ENCODE measurements at regions not wholly inside any gene's neighbourhood (a gene's known extent, or its start where the extent isn't known, plus 50 kb on each side); places are given as distances from the start of the nearest gene placed in this dataset.

GRCh38 chr6:23910420-23910819 is 215.6 kb upstream of the NRSN1 start:
- no peak for DNase-seq (ENCODE audit: low spot score)

- no peak for DNase-seq (ENCODE audit: low spot score)
Measured at GRCh38 chr6:23927935-23928334, 198.1 kb upstream of the NRSN1 start.

DNA sequence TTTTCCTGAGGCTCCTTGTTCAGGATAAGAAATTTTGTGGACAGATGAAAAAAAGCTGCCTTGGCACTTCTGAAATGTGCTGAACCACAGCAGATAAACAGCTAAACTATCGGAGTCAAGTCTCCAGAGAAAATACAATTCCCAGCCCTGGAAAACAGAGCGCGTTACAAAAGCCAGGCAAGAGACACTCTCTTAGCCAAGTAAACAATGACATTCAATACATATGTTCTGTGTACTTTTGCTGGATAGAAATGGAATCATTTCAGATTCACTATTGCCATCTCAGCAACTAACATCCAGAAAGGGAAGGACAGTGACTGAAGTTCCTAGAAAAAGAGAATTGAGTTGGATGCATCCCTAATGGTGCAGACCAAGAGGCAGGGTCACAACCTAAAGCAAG is 196.8 kb upstream of the NRSN1 start:
- no peak for DNase-seq (ENCODE audit: low spot score)

DNA sequence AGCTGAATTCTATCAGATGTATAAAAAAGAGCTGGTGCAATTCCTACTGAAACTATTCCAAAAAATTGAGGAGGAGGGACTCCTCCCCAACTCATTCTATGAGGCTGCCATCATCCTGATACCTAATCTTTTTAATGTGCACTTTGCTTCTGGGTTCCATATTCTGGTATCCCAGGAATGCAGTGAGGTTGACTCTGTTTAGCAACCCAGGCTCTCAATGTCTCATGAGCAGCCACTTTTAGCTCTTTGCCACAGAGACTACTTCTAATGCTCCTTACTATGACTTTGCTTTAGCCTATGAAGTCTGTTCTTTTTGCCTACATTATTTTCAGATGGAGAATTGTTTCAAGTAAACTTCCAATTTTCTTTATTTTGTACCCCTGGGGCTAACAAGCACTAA is 185.5 kb upstream of the NRSN1 start:
- no peak for DNase-seq (ENCODE audit: low spot score)

GRCh38 chr6:23951691-23952090 is 174.3 kb upstream of the NRSN1 start:
- no peak for DNase-seq (ENCODE audit: low spot score)

GRCh38 chr6:23952245-23952644 is 173.8 kb upstream of the NRSN1 start:
- no peak for DNase-seq (ENCODE audit: low spot score)

DNA sequence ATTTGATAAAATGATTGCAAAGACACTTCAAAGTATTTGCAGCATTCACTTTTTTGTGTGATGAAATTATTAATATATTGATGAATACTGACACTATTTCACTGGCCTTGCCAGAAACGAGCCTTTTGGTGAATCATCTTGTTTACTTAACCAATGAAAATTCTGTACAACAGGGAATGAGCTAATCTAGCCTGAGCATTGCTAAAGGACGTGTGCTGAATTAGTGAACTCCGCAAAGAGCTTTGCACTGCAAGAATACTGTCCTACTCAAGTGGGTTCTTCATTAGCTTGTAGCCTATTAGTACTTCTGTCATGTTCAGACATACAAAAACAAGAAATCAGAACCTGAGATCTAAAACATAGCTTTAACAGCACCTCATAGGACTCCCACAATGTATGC is 172.0 kb upstream of the NRSN1 start:
- no peak for DNase-seq (ENCODE audit: low spot score)

GRCh38 chr6:23957017-23957416 is 169.0 kb upstream of the NRSN1 start:
- no peak for DNase-seq (ENCODE audit: low spot score)

DNA sequence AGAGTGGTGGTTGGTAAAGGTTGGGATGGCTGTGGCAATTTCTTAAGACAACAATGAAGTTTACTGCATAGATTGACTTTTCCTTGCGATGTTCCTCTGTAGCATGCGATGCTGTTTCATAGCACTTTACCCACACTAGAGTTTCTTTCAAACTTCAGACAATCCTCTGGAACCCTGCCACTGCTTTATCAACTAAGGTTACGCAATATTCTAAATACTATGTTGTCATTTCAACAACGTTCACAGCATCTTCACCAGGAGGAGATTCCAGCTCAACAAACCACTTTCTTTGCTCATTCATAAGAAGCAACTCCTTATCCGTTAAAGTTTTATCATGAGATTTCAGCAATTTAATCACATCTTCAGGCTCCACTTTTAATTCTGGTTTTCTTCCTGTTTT is 161.2 kb upstream of the NRSN1 start:
- DNase-seq (ENCODE audit: low spot score) = no peak

DNA sequence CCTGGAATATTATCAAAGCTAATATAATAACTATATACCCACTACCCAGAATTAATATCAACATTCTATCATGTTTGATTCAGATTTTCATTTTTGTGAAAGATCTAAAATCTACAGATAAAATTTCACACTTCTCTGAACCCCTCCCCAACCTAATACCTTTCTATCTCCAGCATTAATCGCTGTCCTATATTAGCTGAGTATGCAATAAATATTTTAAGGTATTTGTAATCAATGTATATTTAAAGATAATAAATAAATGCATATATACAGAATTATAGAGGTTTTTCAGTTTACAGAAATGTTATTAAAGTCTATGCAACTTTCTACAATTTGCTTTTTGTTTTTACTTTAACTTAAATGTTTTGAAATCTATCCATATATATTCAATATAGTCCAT is 156.7 kb upstream of the NRSN1 start:
- no peak for DNase-seq (ENCODE audit: low spot score)

DNA sequence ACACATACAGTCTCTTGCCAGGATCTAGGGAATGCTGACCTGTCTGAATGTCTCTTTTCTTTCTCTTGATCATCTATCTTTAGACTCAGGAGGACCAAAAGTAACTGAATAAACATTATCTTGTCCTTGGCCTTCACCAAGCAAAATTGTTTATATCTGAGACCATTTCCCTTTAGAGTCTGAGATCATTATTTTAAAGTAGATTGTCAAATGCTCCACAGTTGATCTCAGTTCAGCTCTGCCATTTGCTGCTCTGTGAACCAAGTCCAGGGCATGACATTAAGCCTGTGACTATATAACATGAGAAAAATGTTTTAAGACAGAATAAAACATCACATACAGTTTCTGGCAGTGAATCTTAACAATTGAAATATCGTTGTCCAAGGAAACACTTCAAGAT is 148.3 kb upstream of the NRSN1 start:
- no peak for DNase-seq (ENCODE audit: low spot score)

- DNase-seq (ENCODE audit: low spot score) = no peak
Measured at GRCh38 chr6:23980965-23981364, 145.1 kb upstream of the NRSN1 start.

GRCh38 chr6:23981923-23982322 is 144.1 kb upstream of the NRSN1 start:
- DNase-seq (ENCODE audit: low spot score) = no peak

GRCh38 chr6:23983735-23984134 is 142.3 kb upstream of the NRSN1 start:
- DNase-seq (ENCODE audit: low spot score) = no peak

DNA sequence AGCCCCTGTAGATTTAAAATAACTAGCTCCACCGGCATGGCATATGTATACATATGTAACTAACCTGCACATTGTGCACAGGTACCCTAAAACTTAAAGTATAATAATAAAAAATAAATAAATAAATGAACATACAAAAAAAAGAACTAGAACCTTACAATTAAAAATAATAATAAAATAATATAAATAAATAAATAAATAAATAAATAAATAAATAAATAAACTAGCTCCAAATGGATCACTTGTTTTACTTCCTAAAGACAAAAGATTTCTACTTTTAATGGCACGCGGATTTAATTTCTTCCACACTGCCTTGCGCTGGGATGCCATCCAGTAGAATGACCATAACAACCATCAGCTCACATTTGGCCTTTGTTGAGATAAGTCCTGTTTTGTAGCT is 141.0 kb upstream of the NRSN1 start:
- DNase-seq (ENCODE audit: low spot score) = no peak

GRCh38 chr6:23989885-23990533 is 136.0 kb upstream of the NRSN1 start:
- no peak for DNase-seq (ENCODE audit: low spot score)

DNA sequence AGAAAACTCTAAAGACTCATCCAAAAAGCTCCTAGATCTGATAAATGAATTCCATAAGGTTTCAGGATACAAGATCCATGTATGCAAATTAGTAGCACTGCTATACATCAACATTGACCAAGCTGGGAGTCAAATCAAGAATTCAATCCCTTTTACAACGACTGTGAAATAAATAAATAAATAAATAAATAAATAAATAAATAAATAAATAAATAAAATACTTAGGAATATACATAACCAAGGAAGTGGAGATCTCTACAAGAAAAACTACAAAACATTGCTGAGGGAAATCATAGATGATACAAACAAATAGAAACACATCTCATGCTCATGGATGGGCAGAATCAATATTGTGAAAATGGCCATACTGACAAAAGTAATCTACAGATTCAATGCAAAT is 132.0 kb upstream of the NRSN1 start:
- no peak for DNase-seq (ENCODE audit: low spot score)

- DNase-seq (ENCODE audit: low spot score) = no peak
Measured at GRCh38 chr6:24004062-24004461, 122.0 kb upstream of the NRSN1 start.

DNA sequence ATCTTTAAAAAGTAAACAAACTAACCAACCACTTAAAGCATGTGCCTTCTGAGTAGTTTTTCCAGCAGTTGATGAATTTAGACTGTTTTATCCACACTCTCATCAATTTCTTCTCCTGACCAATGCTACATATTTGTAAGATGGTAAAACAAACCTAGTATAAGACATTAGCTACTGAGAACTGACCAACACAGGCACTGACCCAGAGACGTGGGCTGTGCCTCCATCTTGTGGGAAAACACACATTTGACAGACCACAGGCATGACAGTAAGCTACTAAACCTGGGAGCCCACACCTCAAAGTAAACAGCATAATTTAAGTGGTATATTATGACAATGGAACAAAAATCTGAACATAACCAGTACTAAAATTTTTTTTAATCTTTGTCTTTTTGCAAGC is 121.4 kb upstream of the NRSN1 start:
- DNase-seq (ENCODE audit: low spot score) = no peak

GRCh38 chr6:24006254-24006653 is 119.8 kb upstream of the NRSN1 start:
- peak; percentile 2 for DNase-seq (ENCODE audit: low spot score)

DNA sequence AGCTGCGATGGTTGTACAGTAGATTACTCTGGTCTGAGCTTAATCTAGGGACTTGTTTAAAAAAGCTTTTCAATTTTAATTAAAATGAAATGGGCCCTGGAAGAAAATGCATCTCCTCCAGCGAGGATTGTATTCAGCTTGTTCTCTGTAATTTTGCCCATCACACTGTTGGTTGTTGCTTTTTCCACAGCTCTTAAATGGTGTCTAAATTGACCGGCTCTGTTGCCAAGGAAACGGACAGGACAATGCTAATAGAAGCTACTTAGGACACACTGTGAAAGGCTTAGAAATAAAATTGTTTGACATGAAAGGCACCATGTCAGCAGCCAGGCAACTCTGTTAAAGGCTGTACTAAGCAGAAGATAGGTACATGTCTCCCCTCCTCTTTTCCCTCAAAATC is 116.7 kb upstream of the NRSN1 start:
- DNase-seq (ENCODE audit: low spot score) = no peak

DNA sequence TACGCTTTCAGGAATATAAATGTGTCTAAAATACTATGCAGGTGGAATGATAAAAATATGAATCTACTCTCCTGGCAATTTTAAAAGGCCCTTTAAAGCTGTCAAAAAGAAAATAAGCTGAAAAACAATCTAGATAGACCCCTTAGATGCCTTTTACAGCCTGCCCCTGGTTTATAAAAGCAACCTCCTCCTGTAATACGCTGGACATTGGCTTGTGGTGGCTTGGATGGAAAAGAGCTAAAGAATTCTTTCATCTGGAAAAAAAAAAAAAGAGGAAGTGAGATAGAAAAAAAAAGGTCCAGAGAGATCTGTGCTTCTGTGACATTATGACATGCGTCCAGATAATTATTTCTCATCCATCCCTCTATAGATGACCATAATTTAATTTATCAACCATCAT is 115.9 kb upstream of the NRSN1 start:
- no peak for DNase-seq (ENCODE audit: low spot score)

DNA sequence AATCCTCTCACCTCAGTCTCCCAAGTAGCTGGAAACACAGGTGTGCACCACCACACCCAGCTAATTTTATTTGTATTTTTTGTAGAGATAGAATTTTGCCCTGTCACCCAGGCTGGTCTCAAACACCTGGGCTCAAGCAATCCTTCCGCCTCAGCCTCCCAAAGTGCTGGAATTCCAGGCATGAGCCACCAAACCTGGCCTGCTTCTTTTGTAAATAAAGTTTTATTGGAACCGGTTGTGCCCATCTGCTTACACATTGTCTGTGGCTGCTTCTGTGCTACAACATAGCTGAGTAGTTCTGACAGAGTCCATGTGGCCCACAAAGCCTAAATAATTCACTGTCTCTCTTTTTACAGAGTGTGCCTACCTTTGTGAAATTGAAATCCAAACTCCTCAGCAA is 109.7 kb upstream of the NRSN1 start:
- no peak for DNase-seq (ENCODE audit: low spot score)

- DNase-seq (ENCODE audit: low spot score) = no peak
Measured at GRCh38 chr6:24016857-24017256, 109.2 kb upstream of the NRSN1 start.

DNA sequence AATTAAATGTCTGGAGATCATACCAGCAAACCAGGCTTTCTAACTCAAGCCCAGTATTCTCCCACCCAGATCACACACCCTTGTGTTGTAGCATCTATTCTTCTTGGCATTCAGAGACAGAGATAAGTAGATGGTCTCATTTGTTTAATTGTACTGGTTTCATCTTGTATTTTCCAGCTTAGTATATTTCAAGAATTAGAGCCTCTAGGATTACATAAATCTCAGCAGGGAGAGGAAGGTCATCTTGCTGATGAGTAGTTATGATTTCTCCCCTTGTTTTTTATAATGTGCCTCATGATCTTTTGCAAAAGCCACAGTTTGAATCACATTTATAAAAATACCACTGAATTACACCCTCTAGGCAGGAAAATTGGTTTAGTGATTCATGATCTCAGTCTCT is 106.6 kb upstream of the NRSN1 start:
- DNase-seq (ENCODE audit: low spot score) = no peak

Measured in LoVo (cell line).